Kasumi-1 (cell line): ENCODE measurements at regions not wholly inside any gene's neighbourhood (a gene's known extent, or its start where the extent isn't known, plus 50 kb on each side); places are given as distances from the start of the nearest gene placed in this dataset.

Source experiments
- DNase-seq, 2 experiments: peaks; one replicate each; lab custom pipeline; 2025; lab: John Stamatoyannopoulos, UW

DNA sequence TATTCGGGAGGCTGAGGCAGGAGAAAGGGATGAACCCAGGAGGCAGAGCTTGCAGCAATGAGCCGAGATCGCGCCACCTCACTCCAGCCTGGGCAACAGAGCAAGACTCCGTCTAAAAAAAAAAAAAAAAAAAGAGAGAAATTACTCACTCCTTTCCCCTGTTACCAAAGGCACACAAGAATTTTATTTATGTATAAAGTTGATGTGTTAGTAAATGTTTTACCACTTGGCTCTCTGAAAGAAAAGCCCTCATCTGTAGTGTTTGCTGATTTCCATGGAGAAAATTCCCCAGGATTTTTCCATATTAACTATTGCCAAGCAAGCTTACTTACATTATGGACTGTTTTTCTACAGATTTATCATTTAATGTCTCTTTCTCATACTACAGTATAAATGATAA, 142.1 kb upstream of the PABPC4L start:
- no peak for DNase-seq

DNA sequence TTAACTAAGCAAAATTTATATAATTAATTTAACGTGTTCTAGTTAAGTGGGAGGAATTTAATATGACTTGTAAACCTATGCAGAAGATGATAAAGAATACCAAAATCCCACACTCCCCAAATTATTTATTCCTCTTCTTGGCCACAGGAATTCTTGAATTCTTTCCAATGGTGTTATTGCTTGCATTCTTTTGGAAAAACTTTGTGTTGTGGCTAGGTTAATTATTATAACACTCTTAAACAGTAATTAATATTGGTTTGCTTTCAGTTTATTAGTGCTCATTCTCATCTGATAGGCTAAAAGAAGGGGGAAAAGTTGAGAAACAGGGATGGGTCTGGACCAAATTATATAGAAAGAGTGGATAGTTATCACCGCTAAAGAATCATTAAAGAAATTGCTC, 141.5 kb upstream of the PABPC4L start:
- no peak for DNase-seq

DNA sequence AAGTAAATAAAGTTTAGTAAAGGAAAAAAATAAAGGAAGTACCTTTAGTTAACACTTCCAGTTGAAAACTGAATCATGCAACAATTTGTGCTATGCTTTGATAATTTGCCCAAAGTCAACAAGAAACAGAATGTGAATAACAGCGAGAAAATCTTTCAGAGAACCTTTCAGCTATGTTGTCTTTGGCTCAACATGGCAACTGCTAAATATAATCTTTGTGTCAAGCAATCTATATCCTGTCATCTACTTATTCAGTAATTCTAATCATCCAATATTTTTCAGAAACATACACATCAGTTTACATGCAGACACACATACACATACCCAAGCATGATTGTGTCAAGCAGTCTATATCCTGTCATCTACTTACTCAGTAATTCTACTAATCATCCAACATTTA, 136.0 kb upstream of the PABPC4L start:
- DNase-seq = no peak

DNA sequence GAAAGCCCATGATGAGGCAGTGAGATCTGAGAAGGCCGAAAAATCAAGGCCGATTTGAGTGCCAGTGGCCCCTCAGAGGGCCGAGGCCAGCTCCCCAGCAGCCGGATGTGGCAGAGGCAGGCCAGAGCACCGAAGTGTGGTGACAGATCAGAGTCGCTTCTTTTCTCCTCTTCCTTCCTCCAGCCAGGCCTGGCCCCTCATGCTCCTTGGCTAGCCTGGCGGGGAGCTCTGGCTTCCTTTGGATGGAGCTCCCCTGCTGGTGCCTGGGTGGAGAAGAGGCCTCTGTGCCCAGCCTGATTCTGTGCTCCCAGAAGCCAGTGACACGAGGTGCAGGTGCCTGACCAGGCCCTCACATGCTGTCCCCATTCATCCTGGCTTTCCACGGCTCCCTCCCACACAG, 127.2 kb upstream of the PABPC4L start:
- DNase-seq = no peak

DNA sequence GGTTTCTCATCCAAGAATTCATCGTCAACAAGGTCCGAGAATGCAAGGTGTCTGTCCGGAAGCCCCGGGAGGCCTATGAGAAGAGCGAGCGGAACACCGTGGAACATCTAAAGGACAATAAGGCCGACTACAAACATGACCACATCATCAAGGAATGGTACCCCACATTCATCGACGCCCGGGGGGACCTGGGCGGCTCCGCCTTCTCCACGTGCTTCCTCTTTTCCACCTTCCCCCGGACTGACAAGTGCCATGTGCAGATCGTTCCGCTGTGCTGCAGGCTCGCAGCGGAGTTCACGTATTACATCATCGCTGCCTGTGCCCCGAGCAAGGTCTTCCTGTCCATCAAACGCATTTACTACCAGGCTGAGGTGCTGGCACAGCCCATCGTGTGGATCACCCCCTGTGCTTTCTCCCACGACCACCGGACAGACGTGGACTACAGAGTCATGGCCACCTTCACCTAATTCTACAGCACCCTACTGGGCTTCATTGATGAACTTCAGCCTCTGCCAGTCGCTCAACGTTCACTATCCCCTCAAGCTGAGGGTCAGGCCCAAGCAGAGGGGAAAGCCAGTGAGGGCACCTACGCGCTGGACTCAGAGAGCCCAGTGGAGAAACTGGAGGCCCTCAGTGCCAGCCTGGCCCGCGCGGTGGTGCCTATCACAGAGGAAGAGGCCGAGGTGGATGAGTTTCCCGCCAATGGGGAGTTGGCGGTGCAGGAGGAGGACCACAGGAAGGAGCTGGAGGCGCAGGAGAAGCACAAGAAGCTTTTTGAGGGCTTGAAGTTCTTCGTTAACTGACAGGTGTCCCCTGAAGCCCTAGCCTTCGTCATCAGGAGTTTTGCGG, 125.9 kb upstream of the PABPC4L start:
- DNase-seq = no peak

DNA sequence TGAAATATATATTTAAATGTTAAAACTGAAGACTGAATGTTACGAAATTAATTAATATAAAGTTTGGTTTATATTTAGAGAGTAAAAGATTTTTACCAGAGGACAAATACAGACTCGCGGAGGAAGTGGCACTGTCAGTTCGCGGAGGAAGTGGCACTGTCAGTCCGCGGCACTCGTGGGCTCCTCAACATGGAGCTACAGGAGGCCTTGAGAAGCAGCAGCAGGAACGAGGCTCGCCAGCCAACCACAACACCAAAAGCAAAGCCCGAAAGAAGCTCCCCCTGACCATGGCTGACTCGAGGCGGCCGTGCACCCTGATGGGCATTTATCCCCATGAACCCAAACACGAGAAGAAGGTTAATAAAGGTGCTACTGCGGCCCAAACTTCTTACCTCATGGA, 125.3 kb upstream of the PABPC4L start:
- DNase-seq = no peak

DNA sequence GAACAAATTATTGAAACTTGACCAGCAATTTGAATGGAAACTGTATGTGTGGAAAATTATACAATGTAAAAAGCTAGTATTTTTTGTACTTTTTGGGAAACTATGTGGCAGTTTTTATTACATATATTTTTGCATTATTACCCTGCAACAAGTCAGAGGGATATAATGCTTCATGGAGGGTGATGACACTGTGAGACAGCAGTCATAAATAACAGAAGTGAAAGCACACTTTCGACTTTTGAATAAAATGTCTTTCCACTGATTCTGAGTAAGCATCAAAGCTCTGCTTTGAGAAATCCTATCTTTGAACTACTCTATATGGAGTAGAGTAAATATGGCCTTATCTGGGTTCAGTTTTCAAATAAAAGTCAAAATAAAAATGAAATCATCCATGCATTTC, 122.6 kb upstream of the PABPC4L start:
- no peak for DNase-seq

DNA sequence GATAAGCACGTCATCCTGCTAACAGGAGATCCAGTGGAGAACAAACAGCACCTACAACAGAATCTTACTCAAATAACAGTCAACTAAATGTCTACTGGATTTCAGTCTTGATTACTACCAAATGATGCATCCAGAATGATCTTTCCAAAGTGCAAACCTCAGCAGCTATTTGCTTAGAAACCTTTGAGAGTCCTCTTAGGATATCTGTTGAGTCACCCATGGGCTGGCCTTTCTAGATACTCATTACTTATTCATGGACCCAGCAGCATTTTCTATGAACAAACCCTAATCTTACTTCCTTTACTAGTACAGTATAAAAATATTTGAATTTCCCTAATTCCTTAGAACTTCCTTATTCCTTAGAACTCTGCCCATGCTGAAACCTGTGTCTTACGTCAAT, 118.5 kb upstream of the PABPC4L start:
- DNase-seq = no peak

DNA sequence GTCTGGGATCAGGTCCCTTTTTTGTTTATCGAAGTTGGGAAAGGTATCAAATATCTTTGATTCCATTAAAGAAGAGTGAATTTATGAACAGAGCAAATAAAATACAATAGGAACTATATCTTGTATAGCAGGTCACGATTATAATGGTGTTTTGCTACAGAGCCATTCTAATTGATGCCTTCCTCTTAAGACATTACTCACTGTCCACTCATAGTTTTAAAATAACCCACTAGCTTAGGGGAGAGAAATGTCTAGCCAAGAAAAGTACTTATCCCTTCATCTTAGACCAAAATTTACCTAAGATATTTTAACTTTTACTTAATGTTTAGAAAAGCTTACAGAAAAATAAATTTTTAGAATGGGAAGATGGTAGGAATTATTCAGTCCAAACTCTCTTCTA, 112.0 kb upstream of the PABPC4L start:
- no peak for DNase-seq

DNA sequence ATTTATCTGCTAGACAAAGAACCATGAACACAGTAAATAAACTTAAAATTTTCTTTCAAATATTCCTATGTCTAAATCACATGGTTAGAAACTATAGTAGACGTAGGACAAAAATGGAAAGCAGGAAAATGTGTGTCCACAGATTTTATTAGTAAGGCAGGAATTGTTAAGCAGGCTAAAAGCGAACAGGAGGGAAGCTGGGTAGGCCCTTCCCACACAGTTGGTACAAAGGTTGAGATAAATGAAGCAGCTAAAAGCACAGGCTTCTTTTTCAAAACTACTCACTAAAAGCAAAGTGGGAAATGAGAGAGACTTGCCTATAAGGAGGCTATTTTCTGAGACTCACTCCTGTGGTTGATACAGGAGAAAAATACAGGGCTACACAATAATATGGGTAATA, 108.1 kb upstream of the PABPC4L start:
- no peak for DNase-seq

DNA sequence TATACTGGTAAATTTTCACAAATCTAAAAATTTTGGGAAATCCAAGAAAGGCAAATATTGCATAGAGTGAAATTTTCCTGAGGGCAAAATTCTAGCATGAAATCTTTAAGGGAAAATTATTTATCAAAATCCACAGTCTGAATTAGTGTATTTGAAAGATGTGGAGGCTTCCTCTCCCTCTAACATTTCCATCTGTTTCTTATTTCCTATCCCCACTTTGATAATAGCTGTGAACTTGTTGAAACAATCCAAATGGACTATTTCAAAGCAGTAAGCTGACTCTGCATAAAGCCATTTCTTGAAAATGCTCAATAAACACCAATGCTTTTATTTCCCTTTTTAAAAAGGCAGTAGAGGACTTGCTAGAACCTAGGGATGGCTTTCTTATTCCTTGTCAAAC, 107.3 kb upstream of the PABPC4L start:
- DNase-seq = no peak

DNA sequence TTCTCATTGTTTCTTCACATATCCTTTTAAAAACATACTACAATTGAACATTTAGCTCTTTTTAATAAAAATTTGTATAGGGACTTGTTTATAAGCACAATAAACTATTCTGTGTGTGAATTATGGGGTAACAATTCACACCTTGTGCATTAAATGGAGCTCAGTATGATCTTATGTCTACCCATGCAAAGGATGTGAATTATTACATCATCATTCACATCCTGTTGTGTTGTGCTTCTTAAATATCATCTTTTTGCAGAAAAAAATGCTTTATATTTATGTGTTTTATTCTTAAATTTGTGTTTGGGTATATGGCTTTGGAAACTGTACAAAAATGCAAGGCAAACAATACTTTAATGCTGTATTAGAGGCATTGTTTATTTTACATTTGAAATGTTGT, 96.7 kb upstream of the PABPC4L start:
- no peak for DNase-seq

DNA sequence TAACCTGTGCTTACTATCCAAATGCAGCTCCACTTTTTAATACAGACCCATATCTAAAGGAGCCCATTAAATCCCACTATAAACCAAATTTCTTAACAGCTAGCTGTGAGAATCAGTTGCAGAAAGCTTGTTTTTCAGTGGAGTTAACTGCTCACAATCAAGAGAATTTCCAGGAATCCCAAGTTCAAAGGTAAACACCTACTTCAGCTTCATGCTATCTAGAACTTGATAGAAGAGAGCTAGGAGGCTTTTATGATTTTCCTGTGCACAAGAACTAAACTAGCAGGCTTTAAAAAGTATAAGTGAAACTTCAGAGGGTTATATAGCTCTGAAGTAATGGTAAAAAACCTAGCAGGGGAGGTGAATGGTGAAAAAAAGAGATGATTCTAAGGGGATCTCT, 96.2 kb upstream of the PABPC4L start:
- no peak for DNase-seq

DNA sequence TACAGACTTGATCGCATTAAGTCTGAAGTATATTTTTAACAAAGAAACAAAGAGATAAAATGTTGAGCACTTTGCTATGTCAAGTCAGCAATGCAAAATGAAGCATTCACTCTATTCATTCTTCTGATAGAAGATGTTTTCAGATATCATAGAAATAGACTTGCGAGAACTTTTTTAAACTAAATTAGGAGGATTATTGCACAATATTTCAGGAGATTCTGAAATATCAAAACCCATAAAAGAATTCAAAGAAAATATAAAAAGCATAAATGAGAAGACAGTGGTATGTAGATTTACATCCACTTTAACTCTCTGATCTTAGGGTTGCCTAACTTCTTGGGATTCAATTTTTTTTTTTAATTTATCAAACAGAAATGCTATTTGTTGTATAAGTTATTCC, 81.1 kb upstream of the PABPC4L start:
- no peak for DNase-seq

DNA sequence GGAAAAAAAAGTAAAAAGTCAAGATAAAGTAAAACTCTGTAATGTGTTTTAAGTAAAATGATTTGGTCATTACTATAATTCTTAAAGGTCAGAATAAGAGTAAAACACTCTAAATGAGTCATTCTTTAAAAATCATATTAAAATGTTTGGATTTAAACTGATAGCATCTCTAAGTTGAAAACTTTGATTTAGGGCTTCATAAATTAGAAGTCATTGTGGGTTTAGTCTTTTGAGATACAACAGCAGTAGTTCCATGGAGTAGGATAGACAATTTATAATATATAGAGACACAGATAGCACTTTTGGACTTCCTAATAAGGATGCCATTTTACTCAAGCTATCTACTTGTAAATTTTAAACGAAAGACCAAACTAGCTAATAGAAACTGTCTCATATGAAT, 77.1 kb upstream of the PABPC4L start:
- no peak for DNase-seq

DNA sequence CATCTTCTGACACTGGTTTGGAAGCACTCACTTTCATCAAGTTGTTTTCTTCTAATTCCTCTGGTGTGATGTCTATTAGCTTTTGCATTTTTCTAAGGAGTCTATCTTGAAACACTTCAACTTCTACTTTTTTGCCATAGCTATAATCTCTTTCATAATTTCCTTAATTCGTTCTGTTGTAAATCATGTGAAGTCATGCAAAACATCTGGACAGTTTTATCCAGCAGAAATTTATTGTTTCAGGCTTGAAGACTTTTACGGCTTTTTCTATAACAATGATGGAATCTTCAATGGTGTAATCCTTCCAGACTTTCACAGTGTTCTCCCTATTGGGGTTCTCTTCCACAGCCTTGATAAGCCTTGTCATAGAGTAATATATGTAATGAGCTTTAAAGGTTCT, 74.9 kb upstream of the PABPC4L start:
- DNase-seq = no peak

DNA sequence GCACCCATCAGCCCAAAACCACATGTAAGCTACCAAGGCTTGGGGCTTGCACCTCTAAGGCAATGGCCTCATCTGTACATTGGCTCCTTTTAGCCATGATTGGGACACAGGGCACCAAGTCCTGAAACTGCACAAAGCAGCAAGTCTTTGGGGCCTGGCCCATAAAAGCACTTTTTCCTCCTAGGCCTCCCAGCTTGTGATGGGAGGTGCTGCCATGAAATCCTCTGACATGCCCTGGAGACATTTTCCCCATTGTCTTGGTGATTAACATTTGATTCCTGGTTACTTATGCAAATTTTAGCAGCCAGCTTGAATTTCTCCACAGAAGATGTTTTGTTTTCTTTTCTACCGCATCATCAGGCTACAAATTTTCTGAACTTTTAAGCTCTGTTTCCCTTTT, 58.5 kb upstream of the PABPC4L start:
- DNase-seq = no peak
